Stimulated activated effector memory CD8-positive, alpha-beta T cell treated with anti-CD3 and anti-CD28 coated beads, Interleukin-12 subunit alpha, Interleukin-12 subunit beta, amount 100 ng/mL, for 72 hours (primary cell): ENCODE measurements at regions not wholly inside any gene's neighbourhood (a gene's known extent, or its start where the extent isn't known, plus 50 kb on each side); places are given as distances from the start of the nearest gene placed in this dataset.

Experiments used
- ATAC-seq: fragments of 150-1000 bp; cut with Tn5 transposase; 2 replicates; pipeline ENCODE4 v1.10.0; 2021
- DNase-seq, 2 donors: peaks; one replicate each; pipeline ENCODE4 v3.0.0; 2021 to 2022; ENCODE audit warnings: low spot score in 2 of 2
- H3K27ac Mint-ChIP-seq: one replicate; pipeline ENCODE4 v1.8.0; 2022; ENCODE audit warnings: mild to moderate bottlenecking, mixed read lengths
- H3K36me3 Mint-ChIP-seq: one replicate; pipeline ENCODE4 v1.8.0; 2022; ENCODE audit warnings: mild to moderate bottlenecking, mixed read lengths
- H3K4me1 Mint-ChIP-seq: one replicate; pipeline ENCODE4 v1.8.0; 2022; ENCODE audit warnings: mixed read lengths
- H3K4me3 Mint-ChIP-seq: one replicate; pipeline ENCODE4 v1.8.0; 2022; ENCODE audit warnings: mild to moderate bottlenecking, mixed read lengths
- H3K9me3 Mint-ChIP-seq: one replicate; pipeline ENCODE4 v1.8.0; 2022; ENCODE audit warnings: mixed read lengths

- no peak for ATAC-seq
- H3K27ac Mint-ChIP-seq, result no peak overlapping the region
- H3K9me3 Mint-ChIP-seq, result no peaks in the 10 kb centered on the region
- no peaks in the 10 kb centered on the region for H3K36me3 Mint-ChIP-seq
- DNase-seq, result no peak
- H3K4me1 Mint-ChIP-seq, result no peaks in the 10 kb centered on the region
- H3K4me3 Mint-ChIP-seq, result no peak overlapping the region
These were observed 186.5 kb upstream of the GPR26 start for GRCh38 chr10:123479640-123480039.

GRCh38 chr10:123480344-123480743, 185.8 kb upstream of the GPR26 start:
- DNase-seq (no peak), ATAC-seq (no peak)
- H3K27ac Mint-ChIP-seq, result no peak overlapping the region
- no peaks in the 10 kb centered on the region for H3K4me1 Mint-ChIP-seq
- H3K36me3 Mint-ChIP-seq, result no peaks in the 10 kb centered on the region
- H3K9me3 Mint-ChIP-seq, result no peaks in the 10 kb centered on the region
- no peak overlapping the region for H3K4me3 Mint-ChIP-seq

DNA sequence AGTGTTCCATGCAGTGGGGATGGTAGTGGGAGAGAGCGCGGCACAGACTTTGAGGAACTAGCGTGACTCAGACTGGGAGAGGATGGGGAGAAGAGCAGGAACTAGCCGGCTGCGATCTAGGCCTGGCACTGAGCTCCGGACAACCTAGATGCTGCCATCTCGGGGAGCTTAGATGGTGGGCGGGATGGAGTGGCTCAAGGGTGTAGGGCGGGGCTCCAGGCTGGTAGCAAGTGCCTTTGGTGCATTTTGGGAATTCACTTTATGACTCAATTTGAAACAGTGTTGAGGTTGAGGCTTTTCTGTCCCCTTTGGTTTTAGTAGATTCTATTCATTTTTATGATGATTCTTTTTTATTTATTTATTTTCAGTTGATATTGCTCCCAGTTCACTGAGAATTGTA, 185.3 kb upstream of the GPR26 start:
- Mint-ChIP-seq H3K27ac (no peak overlapping the region), H3K36me3 (no peaks in the 10 kb centered on the region), H3K4me1 (no peaks in the 10 kb centered on the region), H3K4me3 (no peak overlapping the region), H3K9me3 (no peaks in the 10 kb centered on the region)
- no peak for DNase-seq
- ATAC-seq, result no peak

GRCh38 chr10:123484722-123485121, 181.4 kb upstream of the GPR26 start:
- DNase-seq (no peak), ATAC-seq (no peak)
- Mint-ChIP-seq H3K4me1 (no peaks in the 10 kb centered on the region), H3K27ac (no peak overlapping the region), H3K9me3 (no peaks in the 10 kb centered on the region), H3K4me3 (no peak overlapping the region), H3K36me3 (no peaks in the 10 kb centered on the region)

GRCh38 chr10:123485341-123485960, 180.7 kb upstream of the GPR26 start:
- no peak for DNase-seq
- Mint-ChIP-seq H3K27ac (no peak overlapping the region), H3K36me3 (no peaks in the 10 kb centered on the region), H3K4me3 (no peak overlapping the region), H3K9me3 (no peaks in the 10 kb centered on the region), H3K4me1 (no peaks in the 10 kb centered on the region)
- ATAC-seq, result no peak

GRCh38 chr10:123488436-123488835, 177.7 kb upstream of the GPR26 start:
- Mint-ChIP-seq H3K36me3 (no peaks in the 10 kb centered on the region), H3K4me3 (no peak overlapping the region), H3K9me3 (no peaks in the 10 kb centered on the region), H3K4me1 (no peaks in the 10 kb centered on the region), H3K27ac (no peak overlapping the region)
- DNase-seq, result no peak
- ATAC-seq, result no peak

DNA sequence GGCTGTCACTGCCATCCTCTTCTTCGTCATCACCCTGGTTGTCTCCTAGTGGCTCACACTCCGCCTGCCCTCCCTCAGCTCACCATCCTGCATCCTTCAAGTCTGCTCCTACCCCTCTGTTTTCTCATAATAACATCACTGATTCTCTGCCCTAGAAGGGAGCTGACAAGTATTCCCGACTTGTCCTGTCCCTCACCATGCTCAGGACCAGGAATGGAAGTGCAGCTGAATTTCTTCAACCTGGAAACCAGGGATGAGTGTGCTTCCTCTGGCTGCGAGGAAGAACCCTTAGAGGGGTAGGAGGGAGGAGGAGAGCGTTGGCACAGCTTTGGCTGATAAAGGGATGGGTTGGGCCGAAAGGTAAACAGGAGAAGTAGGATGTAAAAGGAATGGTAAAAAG, 174.8 kb upstream of the GPR26 start:
- no peak overlapping the region for H3K27ac Mint-ChIP-seq
- H3K36me3 Mint-ChIP-seq, result no peaks in the 10 kb centered on the region
- no peaks in the 10 kb centered on the region for H3K9me3 Mint-ChIP-seq
- ATAC-seq (no peak), DNase-seq (no peak)
- no peak overlapping the region for H3K4me3 Mint-ChIP-seq
- no peaks in the 10 kb centered on the region for H3K4me1 Mint-ChIP-seq

GRCh38 chr10:123492016-123492415, 174.1 kb upstream of the GPR26 start:
- Mint-ChIP-seq H3K4me3 (no peak overlapping the region), H3K27ac (no peak overlapping the region), H3K9me3 (no peaks in the 10 kb centered on the region), H3K36me3 (no peaks in the 10 kb centered on the region), H3K4me1 (no peaks in the 10 kb centered on the region)
- no peak for DNase-seq
- ATAC-seq, result no peak

DNA sequence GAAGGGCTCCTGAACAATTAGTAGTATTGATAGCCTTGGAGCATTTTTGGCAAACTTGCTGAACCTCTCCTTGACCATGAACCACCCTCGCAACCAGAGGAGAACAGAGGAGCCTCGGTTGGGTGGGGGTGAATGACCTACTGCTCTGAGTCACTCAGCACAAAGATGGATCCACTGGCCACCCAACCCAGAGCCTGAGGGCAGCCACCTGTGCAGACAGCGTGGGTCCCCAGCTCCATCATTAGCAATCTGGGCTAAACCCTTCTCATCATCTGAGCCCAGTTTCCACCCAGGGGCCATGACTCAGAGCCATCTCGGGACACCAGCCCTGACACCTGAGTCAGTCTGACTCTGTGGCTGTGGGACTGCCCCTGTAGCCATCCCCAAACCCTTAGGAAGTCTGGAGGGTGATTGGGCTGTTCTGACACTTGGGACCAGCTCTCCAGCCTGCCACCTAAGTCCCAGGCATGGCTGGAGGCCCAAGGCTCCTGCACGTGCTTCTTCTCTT, 171.8 kb upstream of the GPR26 start:
- no peaks in the 10 kb centered on the region for H3K9me3 Mint-ChIP-seq
- ATAC-seq, result peak; percentile 56
- no peaks in the 10 kb centered on the region for H3K4me1 Mint-ChIP-seq
- H3K4me3 Mint-ChIP-seq, result no peak overlapping the region
- no peak overlapping the region for H3K27ac Mint-ChIP-seq
- no peaks in the 10 kb centered on the region for H3K36me3 Mint-ChIP-seq
- no peak for DNase-seq

- no peak overlapping the region for H3K27ac Mint-ChIP-seq
These were observed 169.8 kb upstream of the GPR26 start for GRCh38 chr10:123496375-123496774.

GRCh38 chr10:123496996-123497660, 169.0 kb upstream of the GPR26 start:
- H3K36me3 Mint-ChIP-seq, result no peaks in the 10 kb centered on the region
- ATAC-seq, result no peak
- H3K4me3 Mint-ChIP-seq, result no peak overlapping the region
- no peak for DNase-seq
- no peaks in the 10 kb centered on the region for H3K9me3 Mint-ChIP-seq
- H3K4me1 Mint-ChIP-seq, result no peaks in the 10 kb centered on the region
- H3K27ac Mint-ChIP-seq, result no peak overlapping the region

More at GRCh38 chr10:123496375-123496774, 169.8 kb upstream of the GPR26 start:
- no peak overlapping the region for H3K4me3 Mint-ChIP-seq
- no peak for ATAC-seq
- H3K36me3 Mint-ChIP-seq, result no peaks in the 10 kb centered on the region
- no peaks in the 10 kb centered on the region for H3K4me1 Mint-ChIP-seq
- H3K9me3 Mint-ChIP-seq, result no peaks in the 10 kb centered on the region
- no peak for DNase-seq

- H3K36me3 Mint-ChIP-seq, result no peaks in the 10 kb centered on the region
- H3K4me1 Mint-ChIP-seq, result no peaks in the 10 kb centered on the region
- no peak overlapping the region for H3K27ac Mint-ChIP-seq
- DNase-seq (no peak), ATAC-seq (no peak)
- H3K4me3 Mint-ChIP-seq, result no peak overlapping the region
- no peaks in the 10 kb centered on the region for H3K9me3 Mint-ChIP-seq
These were observed 166.0 kb upstream of the GPR26 start for GRCh38 chr10:123500110-123500509.

GRCh38 chr10:123501148-123501547, 165.0 kb upstream of the GPR26 start:
- no peaks in the 10 kb centered on the region for H3K9me3 Mint-ChIP-seq
- H3K27ac Mint-ChIP-seq, result no peak overlapping the region
- no peak for DNase-seq
- no peaks in the 10 kb centered on the region for H3K36me3 Mint-ChIP-seq
- no peak for ATAC-seq
- H3K4me1 Mint-ChIP-seq, result no peaks in the 10 kb centered on the region
- H3K4me3 Mint-ChIP-seq, result no peak overlapping the region

GRCh38 chr10:123502983-123503382, 163.2 kb upstream of the GPR26 start:
- Mint-ChIP-seq H3K4me1 (no peaks in the 10 kb centered on the region), H3K27ac (no peak overlapping the region), H3K4me3 (no peak overlapping the region), H3K9me3 (no peaks in the 10 kb centered on the region), H3K36me3 (no peaks in the 10 kb centered on the region)
- no peak for DNase-seq
- ATAC-seq, result no peak

DNA sequence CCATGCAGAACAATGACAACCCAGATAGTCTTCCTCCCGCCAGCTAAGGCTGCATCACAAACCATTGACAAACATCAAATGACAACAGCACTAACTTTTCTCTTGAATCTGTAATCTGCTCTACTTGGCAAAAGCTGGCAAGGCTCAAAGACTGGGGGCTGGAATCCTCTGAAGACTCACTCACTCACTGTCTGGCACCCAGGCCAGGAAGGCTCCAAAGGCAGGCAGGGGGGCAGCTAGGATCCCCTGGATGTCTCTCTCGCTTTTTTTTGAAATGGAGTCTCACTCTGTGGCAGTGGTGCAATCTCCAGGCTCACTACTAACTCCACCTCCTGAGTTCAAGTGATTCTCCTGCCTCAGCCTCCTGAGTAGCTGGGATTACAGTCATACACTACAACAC, 159.7 kb upstream of the GPR26 start:
- Mint-ChIP-seq H3K4me3 (no peak overlapping the region), H3K4me1 (no peaks in the 10 kb centered on the region), H3K36me3 (no peaks in the 10 kb centered on the region), H3K27ac (no peak overlapping the region), H3K9me3 (no peaks in the 10 kb centered on the region)
- ATAC-seq (no peak), DNase-seq (no peak)

DNA sequence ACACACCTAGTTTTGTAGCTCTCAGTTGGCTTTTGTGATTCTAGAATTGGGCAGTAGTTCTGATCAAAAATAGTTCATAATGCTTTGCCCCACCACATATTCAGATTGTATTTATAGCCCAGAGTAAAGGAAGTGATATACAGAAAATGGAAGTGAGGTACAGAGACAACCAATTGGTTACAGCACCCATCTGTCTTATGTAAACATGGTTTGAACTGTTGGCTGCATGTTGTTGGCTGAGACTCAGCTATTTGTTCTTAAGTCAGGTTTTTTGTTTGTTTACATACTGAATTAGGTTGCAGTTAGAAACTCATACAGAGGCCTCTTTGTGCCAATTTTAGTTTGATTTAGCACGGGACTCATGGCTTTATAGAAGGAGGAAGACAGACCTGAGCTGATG, 158.9 kb upstream of the GPR26 start:
- DNase-seq (no peak), ATAC-seq (no peak)
- Mint-ChIP-seq H3K9me3 (no peaks in the 10 kb centered on the region), H3K36me3 (no peaks in the 10 kb centered on the region), H3K27ac (no peak overlapping the region), H3K4me3 (no peak overlapping the region), H3K4me1 (no peaks in the 10 kb centered on the region)
